Activated CD8-positive, alpha-beta T cell treated with anti-CD3 and anti-CD28 coated beads for 36 hours (primary cell): ENCODE measurements at regions not wholly inside any gene's neighbourhood (a gene's known extent, or its start where the extent isn't known, plus 50 kb on each side); places are given as distances from the start of the nearest gene placed in this dataset.

Experiments used
- ATAC-seq: fragments of 200-7000 bp; cut with Tn5 transposase; one replicate; pipeline ENCODE4 v1.10.0; 2021; ENCODE audit warnings: mild to moderate bottlenecking, moderate library complexity
- CTCF ChIA-PET: fragments of 350-600 bp; sonication (Branson Sonifier 250); formaldehyde crosslinking; loops from one replicate; lab custom pipeline; 2021; ENCODE audit warnings: antibody characterized with exemption; lab: Charles Lee
- POLR2A ChIA-PET: fragments of 350-600 bp; sonication (Branson Sonifier 250); formaldehyde crosslinking; loops from one replicate; lab custom pipeline; 2021; ENCODE audit warnings: antibody characterized with exemption; lab: Charles Lee
- DNase-seq: peaks from one replicate; pipeline ENCODE4 v3.0.0-alpha.2; 2020
- H3K27ac Mint-ChIP-seq: one replicate; pipeline ENCODE4 v1.8.0; 2021; ENCODE audit warnings: mild to moderate bottlenecking, mixed read lengths
- H3K27me3 Mint-ChIP-seq: one replicate; pipeline ENCODE4 v1.8.0; 2021; ENCODE audit warnings: mixed read lengths
- H3K36me3 Mint-ChIP-seq: one replicate; pipeline ENCODE4 v1.8.0; 2021; ENCODE audit warnings: low read depth, mixed read lengths
- H3K4me1 Mint-ChIP-seq: one replicate; pipeline ENCODE4 v1.8.0; 2021; ENCODE audit warnings: low read depth, mixed read lengths
- H3K4me3 Mint-ChIP-seq: one replicate; pipeline ENCODE4 v1.8.0; 2021; ENCODE audit warnings: mild to moderate bottlenecking, moderate library complexity, mixed read lengths
- H3K9me3 Mint-ChIP-seq: one replicate; pipeline ENCODE4 v1.8.0; 2021; ENCODE audit warnings: mixed read lengths
- intact Hi-C: fragments of 100-400 bp; cut with micrococcal nuclease; formaldehyde crosslinking; loops from one replicate; pipeline ENCODE4 v1.10.0; 2022
- TF ChIP-seq, protein P1 (sequence below): fragments of 200-600 bp; IDR thresholded peaks from one replicate; pipeline ENCODE4 v1.8.0; 2022; ENCODE audit warnings: antibody characterized with exemption, mild to moderate bottlenecking

DNA sequence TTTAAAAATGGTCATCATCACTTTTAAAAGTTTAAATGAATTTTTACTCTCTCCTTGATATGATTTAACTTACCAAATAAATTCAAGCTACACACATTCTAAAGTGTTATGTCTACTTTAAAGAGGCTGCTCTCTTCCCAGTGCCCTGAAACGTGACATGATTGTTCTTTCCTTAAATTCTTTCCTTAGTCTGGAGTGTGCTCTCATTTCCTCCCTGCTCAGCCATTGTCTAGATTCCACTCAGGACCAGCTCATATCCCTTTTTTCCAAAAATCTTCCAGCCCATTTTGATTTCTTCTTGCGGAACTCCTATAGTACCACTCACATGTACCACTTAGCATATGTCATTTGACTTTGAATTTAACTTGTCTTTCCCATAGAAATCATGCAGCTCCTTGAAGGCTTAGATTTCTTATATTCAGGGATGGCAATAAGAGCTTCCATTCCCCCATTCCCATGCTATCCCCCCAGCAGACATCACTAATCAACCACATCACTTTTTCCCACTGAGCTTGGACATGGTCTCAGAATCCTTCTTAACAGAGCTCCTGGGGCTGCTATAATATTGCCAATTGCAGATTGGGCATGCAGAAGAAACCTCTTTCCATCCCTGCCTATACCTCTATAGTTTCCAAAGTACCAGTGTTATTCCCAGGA is 54.7 kb upstream of the ITPKB start:
- POLR2A ChIA-PET, result interaction anchor here (1.0 kb wide), 1 partner anchor 22 kb away, joined by 3 read pairs; no protein-coding TSS in a partner anchor
- no peaks in the 10 kb centered on the region for H3K36me3 Mint-ChIP-seq
- peaks cover 27% of the 10 kb centered on the region for H3K4me1 Mint-ChIP-seq
- CTCF ChIA-PET, result interaction anchor here (1.1 to 2.2 kb wide), 4 partner anchors 13 to 167 kb away, joined by 3 to 11 read pairs (median 3); no protein-coding TSS in a partner anchor
- H3K4me3 Mint-ChIP-seq, result no peak overlapping the region
- no peaks in the 10 kb centered on the region for H3K9me3 Mint-ChIP-seq
- TF ChIP-seq, protein P1, sequence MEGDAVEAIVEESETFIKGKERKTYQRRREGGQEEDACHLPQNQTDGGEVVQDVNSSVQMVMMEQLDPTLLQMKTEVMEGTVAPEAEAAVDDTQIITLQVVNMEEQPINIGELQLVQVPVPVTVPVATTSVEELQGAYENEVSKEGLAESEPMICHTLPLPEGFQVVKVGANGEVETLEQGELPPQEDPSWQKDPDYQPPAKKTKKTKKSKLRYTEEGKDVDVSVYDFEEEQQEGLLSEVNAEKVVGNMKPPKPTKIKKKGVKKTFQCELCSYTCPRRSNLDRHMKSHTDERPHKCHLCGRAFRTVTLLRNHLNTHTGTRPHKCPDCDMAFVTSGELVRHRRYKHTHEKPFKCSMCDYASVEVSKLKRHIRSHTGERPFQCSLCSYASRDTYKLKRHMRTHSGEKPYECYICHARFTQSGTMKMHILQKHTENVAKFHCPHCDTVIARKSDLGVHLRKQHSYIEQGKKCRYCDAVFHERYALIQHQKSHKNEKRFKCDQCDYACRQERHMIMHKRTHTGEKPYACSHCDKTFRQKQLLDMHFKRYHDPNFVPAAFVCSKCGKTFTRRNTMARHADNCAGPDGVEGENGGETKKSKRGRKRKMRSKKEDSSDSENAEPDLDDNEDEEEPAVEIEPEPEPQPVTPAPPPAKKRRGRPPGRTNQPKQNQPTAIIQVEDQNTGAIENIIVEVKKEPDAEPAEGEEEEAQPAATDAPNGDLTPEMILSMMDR, result no peak
- DNase-seq (no peak), ATAC-seq (no peak)
- no peak overlapping the region for H3K27ac Mint-ChIP-seq
- peaks cover 3% of the 10 kb centered on the region for H3K27me3 Mint-ChIP-seq
- intact Hi-C loops, result no loop called here

GRCh38 chr1:226792368-226792767 is 53.3 kb upstream of the ITPKB start:
- ChIA-PET POLR2A (no interaction called here), CTCF (interaction anchor here (2.2 kb wide), 1 partner anchor 166 kb away, joined by 11 read pairs; no protein-coding TSS in a partner anchor)

DNA sequence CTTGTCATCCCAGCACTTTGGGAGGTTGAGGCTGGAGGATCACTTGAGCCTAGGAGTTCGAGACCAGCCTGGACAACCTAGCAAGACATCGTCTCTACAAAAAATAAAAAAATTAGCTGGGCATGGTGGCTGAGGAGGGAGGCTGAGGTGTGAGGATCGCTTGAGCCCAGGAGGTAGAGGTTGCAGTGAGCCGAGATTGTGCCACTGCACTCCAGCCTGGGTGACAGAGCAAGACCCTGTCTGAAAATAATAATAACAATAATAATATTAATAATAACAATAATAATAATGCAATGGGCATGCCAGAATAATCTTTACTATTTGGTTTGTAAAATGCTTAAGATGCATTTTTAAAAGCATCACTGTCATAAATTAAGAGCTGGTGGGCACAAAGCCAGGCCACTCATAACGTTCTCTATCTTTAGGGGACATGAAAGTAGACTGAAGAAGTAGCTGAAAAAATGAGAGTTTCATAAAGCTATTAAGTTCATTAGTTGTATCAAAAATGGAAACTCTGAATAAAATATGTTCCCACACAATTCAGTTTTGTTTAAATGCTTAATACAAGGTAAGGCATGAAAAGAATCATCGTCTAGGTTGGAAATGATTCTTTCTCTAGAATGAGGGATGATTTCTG is 51.6 kb upstream of the ITPKB start:
- H3K27ac Mint-ChIP-seq, result no peak overlapping the region
- no peaks in the 10 kb centered on the region for H3K9me3 Mint-ChIP-seq
- H3K4me3 Mint-ChIP-seq, result no peak overlapping the region
- H3K36me3 Mint-ChIP-seq, result no peaks in the 10 kb centered on the region
- ATAC-seq, result no peak
- H3K4me1 Mint-ChIP-seq, result peaks cover 13% of the 10 kb centered on the region
- peak; percentile 35 for DNase-seq
- intact Hi-C loops, result no loop called here
- peaks cover 3% of the 10 kb centered on the region for H3K27me3 Mint-ChIP-seq
- TF ChIP-seq, protein P1, result no peak
- POLR2A ChIA-PET, result interaction anchor here (0.7 to 0.9 kb wide), 4 partner anchors 10 to 38 kb away, joined by 3 to 4 read pairs (median 4); no protein-coding TSS in a partner anchor
- CTCF ChIA-PET, result interaction anchor here (1.0 to 1.9 kb wide), 2 partner anchors 10 to 164 kb away, joined by 5 read pairs; no protein-coding TSS in a partner anchor

More at GRCh38 chr1:226792368-226792767, 53.3 kb upstream of the ITPKB start:
- Mint-ChIP-seq H3K4me3 (no peak overlapping the region), H3K27ac (no peak overlapping the region), H3K27me3 (peaks cover 3% of the 10 kb centered on the region), H3K4me1 (peaks cover 20% of the 10 kb centered on the region), H3K36me3 (no peaks in the 10 kb centered on the region), H3K9me3 (no peaks in the 10 kb centered on the region)
- intact Hi-C loops, result no loop called here
- DNase-seq (no peak), ATAC-seq (no peak)
- TF ChIP-seq, protein P1, result no peak

GRCh38 chr1:226788965-226789364 is 49.9 kb upstream of the ITPKB start:
- no peak for DNase-seq
- H3K36me3 Mint-ChIP-seq, result no peaks in the 10 kb centered on the region
- CTCF ChIA-PET, result interaction anchor here (1.2 kb wide), 1 partner anchor 156 kb away, joined by 3 read pairs; no protein-coding TSS in a partner anchor
- POLR2A ChIA-PET, result no interaction called here
- peak; percentile 66 for ATAC-seq
- peaks cover 1% of the 10 kb centered on the region for H3K27me3 Mint-ChIP-seq
- intact Hi-C loops, result no loop called here
- H3K9me3 Mint-ChIP-seq, result no peaks in the 10 kb centered on the region
- no peak overlapping the region for H3K4me3 Mint-ChIP-seq
- H3K27ac Mint-ChIP-seq, result no peak overlapping the region
- H3K4me1 Mint-ChIP-seq, result peaks cover 13% of the 10 kb centered on the region
- TF ChIP-seq, protein P1, result no peak
